EL (cell line): ENCODE measurements at regions not wholly inside any gene's neighbourhood (a gene's known extent, or its start where the extent isn't known, plus 50 kb on each side); places are given as distances from the start of the nearest gene placed in this dataset.
"Not testable (repeated sequence)": the region's sequence is repeated elsewhere in the genome, so short reads cannot be mapped to it uniquely, and the experiment has no call there.

Source experiments
- DNase-seq: peaks from one replicate; pipeline ENCODE4 v3.0.0-alpha.2; 2016

DNA sequence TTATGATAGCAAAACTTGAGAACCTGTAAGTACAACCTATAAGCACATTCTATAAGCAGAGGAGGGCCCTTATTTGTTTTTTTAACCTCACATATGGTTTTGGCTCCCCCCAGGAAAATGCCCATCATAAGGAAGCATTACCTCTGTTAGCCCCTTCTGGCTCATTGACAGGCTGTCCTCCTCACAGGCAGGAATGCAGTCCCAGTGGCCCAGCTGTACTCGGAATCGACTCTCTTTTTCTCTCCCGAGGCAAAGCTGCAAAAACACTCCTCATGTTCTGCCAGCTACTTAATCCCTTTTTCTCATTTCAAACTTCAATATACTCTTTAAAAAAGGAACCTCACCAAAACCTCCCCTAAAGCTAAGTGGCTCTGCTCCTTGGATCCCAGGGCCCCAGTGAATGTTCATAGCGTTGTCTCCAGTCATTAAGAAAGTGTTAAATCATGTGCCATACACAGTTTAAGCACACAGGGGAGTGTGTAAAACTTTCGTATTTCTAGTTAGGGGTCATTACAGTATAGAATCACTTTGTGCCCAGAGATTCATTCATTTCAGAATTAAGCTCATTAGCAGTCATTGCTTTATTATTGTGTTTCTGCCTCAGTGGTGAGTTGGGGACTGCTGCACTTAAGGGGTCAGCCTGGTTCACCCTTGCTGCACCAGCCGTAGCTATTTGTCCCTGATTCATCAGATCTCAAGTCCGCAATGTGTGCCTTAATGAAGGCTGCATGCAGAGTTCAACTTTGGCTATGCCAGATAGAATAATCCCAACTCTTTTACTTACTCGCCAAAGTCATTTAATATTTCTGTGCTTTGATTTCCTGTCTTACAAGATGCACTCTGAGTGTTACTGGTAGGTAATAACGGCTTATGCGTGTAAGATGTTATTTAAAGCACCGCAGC is 57.6 kb downstream of the JRKL start:
- no peak for DNase-seq

DNA sequence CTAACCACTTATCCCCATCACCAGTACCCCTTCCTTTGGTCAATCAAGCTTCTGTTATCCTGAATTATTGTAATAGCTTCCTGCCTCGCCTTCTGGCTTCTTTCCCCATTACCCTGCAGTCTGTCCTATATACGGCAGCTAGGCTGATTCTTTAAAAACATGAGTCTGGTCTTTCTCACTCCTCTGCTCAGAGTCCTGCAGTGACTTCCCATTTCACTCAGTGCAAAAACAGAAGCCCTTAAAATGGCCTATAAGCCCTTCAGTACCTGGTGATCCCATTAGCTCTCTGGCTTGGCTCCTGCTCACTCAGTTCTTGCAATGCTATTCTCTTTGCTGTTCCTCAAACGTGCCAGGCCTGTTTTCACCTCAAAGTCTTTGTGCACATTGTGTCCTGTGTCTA is 58.4 kb downstream of the JRKL start:
- no peak for DNase-seq

DNA sequence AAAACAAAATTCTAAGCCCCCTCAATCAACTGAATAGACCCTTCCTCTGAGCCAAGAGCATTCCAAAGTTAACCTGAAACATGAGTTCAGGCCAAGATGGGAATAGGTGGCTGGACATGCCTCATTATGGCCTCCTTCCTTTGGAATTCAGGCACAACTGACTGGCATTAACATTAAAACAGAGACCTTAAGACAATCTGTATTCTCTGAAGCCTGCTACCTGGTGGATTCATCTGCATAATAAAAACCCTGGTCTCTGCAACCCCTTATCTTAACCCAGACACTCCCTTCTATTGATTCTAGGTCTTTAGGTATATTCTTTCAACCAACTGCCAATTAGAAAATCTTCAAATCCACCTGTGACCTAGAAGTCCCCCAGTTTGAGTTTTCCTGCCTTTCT is 66.3 kb downstream of the JRKL start:
- DNase-seq = no peak

DNA sequence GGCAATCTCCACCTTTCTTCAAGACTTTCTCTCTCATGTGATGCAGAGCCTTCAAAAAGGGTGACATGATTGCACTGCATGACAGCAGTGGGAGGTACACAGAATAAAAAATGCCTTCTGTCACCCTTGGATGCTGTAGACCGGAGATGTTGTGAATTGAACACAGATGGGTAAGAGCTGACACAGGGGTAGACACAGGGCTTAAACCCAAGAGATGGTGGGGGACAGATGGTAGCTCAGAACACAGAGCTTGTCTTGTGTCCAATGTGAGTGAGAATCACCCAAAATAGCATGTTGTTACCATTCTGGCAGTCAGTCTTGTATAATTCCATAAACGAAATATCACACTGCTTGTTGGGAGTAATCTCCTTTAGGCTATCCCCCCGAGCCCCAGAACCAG is 69.9 kb downstream of the JRKL start:
- DNase-seq = no peak

DNA sequence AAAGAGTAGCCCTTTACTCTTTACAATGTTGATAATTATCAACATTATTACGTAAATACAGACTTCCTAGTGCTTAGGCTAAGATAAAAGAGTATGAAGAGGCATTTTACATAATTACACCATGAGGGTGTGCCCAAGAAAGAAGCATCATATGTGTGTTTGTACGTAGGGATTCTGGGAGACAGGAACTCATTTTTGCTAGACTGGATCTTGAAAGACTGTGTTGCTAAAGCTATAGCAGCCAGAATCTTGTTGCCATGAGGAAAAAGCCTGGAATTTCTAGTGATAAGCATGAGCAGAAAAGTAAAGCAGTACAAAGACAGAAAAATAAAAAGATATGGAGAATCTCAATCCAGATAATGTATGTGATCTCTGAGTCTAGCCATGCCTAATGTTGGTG is 72.1 kb downstream of the JRKL start:
- DNase-seq = no peak

DNA sequence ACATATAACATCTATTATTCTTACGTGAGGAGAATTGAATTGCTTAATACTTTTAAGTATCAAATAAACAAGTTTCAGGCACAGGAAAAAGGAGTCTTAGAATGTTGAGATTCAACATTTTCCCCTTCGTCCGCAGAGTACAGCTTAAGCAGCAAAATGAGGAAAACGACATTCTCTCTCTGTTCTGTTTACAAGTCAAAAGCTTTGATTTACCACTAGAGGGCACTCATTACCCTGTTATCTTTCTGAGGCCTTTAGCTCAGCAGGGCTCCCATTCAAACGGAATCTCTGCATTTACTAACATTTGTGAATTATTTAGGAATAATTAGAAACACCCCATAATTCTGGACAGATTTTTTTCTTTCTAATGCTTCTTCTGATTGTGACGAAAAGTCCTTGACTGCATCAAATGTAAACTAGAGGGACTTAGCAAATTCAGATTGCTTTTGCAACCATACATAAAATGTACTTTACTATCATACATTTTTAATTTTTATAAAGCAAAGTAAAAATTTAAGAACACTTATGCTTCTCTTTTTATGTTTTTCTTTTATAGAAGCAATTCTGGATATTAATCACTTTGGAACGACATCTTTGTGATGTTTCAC is 75.0 kb downstream of the JRKL start:
- peak; percentile 65 for DNase-seq

DNA sequence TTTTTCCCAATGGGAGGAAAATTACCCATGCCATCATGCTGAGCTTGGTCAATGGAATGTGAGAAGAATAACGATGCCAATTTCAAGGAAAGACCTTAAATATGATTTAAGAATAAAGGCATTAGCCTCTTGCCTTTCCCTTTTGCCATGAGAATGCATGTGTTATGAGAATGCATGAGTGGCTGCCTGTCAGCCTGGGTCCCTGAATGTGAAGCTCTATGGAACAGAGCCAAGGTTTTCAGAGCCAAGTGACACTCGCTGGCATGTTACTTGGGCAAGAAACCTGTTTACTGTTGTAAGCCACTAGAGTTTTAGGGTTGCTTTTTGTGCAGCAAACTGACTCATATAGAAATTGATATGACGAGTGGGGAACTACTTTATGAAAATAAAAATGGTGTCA is 75.7 kb downstream of the JRKL start:
- DNase-seq = no peak

DNA sequence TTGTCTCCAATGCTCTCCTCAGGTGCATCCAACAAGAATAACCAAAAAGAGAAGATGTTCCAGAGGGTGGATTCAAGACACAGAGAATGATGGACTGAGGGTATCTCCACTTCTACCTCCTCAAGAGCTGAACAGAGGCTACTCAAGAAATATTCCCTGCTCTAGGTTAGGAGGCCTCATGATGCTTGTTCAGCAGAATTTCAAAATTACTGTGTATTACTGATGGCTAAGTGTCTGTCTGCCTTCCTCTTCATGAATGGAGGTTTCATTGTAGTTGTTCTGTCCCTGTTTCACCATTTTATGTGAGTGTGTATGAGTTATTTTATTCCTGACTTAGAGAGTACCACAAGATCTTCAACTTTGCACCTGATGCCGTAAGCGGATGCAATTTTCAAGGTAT is 76.8 kb downstream of the JRKL start:
- DNase-seq = no peak

DNA sequence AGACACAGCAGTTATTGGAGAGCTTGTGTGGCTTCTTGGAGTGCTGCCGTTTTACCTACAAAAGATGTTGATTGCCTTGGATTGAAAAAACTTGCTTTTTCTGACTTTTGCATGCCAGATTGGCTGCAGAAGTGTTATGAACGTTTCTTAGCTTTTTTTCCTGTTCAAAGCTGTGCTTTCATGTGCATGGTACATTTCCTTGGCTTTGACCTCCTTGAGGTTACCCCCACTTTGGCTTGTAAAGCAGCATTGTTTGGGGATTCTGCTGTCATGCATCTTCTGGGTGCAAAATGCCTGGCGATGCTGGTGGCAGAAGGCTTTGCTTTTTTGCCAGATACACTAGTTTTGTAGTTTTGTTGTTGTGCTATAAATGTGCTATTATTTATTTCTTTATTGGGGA is 80.0 kb downstream of the JRKL start:
- no peak for DNase-seq

DNA sequence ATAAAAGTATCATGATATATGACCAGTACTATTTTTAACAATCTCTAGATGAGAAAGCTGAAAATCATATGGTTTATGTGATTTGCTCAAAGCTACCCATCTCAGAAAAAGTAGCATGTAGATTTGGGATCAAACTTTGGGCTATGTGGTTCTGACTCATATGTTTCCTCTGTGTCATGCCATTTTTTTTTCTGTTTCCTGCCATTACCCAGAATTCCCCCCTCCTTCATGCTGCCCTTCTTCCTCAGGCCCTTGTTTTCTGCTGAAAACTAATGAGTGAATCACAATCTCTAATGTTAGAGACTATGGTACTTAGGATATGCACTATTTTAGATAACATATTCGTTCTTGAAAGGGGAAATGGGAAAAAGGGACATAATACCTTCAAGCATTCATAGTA is 80.7 kb downstream of the JRKL start:
- DNase-seq = no peak

DNA sequence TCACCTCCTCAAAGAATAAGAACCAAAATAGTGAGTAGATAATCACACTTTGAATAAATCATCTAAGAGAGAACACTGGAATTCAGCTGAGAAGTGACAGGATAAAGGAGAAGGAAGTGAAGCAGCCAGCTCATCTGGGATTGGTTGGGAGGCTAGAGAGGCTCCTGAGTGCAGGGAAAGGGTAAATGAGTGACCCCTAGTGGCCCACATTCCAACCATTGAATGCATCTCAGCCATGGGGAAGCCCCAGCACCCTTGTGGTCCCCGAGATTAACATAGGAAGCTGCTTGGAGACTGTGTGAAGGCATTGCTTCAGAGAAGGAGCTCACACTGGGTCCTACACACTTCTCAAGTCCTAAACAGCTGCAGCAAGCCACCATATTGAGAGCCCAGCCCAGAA is 82.3 kb downstream of the JRKL start:
- peak; percentile 5 for DNase-seq

DNA sequence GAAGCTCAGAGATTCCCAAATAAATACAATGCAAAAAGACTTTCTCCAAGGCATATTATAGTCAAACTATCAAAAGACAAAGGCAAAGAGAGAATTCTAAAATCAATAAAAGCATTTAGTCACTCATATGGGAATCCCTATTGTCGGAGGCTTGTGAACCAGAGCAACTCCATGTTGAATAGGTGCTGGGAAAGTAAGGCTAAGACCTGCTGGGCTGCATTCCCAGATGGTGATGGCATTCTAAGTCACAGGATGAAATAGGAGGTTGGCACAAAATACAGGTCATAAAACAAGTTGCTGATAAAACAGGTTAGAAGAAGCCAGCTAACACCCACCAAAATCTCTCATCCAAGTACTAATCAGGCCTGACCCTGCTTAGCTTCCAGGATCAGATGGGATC is 84.5 kb downstream of the JRKL start:
- DNase-seq = no peak

DNA sequence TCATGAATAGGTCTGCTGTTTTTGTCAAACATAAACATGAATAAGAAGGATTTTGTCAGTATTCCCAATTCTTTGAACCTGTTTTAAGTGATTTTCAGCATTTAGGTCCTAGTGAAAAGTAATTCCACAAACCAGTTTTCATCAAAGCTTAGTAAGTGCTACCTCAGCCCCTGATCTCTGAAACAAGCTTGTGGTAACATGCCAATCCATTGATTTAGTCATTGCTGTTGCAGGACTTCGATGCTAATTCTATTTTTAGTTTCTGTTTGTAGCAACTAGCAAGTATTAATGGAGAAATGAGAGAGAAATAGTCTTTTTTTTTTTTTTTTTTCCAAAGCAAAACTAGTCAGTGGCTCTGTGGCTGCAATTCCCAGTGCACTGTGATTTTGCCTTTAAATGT is 91.4 kb downstream of the JRKL start:
- DNase-seq = no peak

DNA sequence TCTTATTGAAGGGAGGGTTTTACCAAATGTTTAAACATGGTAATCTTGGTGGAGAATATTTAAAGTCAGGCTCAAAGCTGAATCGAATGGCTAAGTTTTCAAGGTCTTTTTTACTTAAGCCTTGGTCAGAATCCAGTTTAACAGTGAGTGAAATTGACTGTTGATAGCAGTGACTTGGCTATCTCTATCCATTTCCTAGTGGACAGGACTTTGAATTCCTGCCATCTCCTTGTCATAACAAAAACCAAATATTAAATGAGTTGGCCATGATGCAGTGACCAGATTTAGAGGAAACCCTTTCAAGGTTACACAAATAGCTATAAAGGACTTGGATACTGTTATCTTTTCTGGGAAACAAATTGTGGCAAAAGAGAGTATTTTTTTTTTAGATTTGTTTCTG is 92.0 kb downstream of the JRKL start:
- no peak for DNase-seq

DNA sequence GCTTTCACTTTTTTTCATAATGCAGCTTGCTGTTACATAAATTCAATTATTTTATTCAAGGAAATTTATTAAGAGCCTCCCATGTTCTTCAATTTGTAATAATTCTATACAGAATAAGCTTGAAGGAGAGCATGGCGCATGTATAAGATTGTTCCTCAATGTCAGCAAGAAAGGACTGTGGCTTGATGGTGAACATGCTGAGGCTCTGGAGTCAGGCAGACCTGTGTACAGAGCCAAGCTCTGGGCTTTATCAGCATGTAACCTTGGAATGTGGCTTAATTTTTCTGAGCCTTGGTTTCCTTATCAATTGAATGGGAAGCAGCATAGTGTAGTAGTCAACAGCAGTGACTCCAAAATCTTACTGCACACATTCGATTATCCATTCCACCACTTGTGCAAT is 92.4 kb downstream of the JRKL start:
- DNase-seq = no peak

DNA sequence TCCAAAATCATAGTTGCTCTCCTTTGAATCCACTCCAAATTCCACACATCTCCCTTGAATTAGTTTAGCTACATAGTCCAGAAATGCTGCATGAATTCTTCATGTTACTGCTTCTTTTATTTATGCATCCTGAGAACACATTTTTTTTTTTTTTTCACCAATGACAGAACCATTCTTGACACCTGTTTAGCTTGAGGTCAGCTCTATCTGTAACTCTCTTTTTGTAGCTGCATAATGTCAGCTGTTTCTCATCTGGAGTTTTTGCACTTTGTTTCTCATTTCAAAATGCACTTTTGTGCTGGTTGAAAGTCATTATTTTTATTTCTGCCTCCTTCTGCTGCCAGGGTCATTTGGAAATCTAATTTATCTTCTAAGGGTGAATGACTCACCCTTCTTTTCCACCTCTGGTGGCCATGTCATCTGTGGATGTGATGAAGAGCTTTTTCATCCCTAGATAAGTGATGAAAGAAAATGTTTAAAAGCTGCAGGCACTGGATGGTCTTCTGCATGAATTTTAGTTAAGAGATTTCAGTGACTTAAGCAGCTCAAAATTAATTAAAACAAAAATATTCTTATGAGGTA is 93.7 kb downstream of the JRKL start:
- DNase-seq = no peak

DNA sequence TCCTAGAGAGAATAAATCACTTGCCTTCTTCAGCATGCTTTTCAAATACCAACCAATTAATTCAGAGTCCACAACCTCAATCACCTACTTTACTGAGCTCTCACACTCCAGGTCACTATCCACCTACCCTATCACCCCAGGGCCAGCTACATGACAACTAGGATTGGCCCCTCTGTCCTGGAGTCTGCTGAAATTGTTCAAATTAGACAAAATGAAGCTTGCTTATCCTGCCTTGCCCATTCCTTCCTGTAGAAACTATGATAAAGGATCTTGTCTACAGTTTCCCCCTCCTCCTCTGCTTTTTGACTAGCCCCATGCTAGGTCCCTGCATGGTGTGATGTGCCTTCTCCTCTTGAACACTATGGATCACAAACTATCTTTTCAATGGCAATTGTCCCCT is 94.5 kb downstream of the JRKL start:
- DNase-seq = no peak

DNA sequence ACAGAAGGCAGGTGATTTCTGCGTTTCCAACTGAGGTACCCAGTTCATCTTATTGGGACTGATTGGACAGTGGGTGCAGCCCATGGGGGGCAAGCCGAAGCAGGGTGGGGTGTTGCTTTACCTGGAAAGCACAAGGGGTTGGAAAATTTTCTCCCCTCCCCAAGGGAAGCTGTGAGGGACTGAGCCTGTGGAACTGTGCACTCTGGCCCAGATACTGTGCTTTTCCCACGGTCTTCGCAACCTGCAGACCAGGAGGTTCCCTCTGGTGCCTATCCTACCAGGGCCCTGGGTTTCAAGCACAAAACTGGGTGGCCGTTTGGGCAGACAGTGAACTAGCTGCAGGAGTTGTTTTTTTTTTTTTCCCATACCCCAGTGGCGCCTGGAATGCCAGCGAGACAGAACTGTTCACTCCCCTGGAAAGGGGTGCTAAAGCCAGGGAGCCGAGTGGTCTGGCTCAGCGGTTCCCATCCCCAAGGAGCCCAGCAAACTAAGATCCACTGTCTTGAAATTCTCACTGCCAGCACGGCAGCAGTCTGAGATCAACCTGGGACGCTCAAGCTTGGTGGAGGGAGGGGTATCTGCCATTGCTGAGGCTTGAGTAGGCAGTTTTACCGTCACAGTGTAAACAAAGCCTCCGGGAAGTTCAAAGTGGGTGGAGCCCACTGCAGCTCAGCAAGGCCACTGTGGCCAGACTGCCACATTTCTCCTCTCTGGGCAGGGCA is 97.2 kb downstream of the JRKL start:
- DNase-seq = peak; percentile 40

DNA sequence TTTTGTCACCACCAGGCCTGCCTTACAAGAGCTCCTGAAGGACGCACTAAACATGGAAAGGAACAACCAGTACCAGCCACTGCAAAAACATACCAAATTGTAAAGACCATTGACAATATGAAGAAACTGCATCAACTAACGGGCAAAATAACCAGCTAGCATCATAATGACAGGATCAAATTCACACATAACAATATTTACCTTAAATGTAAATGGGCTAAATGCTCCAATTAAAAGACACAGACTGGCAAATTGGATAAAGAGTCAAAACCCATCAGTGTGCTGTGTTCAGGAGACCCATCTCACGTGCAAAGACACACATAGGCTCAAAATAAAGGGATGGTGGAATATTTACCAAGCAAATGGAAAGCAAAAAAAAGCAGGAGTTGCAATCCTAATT is 99.1 kb downstream of the JRKL start:
- DNase-seq = not testable (repeated sequence)

DNA sequence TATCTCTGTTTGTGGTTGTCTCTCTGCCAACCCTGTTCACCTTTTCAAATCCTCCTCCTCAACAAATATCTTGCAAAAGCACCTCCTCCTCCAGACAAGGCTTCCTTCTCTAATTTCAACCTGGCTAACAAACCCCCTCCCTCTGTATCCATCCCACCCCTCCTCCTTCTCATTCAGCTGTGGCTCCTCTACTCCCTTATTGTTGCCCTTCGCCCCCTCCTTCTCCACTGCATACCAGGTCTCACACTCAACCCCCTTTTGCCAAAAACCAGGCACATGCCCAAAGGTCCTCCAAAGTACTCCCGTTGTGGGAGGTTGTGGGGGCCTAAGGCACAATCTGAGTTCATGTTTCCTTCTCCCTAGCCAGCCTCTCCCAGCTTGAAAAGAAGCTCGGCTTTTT is 110.6 kb downstream of the JRKL start:
- no peak for DNase-seq

DNA sequence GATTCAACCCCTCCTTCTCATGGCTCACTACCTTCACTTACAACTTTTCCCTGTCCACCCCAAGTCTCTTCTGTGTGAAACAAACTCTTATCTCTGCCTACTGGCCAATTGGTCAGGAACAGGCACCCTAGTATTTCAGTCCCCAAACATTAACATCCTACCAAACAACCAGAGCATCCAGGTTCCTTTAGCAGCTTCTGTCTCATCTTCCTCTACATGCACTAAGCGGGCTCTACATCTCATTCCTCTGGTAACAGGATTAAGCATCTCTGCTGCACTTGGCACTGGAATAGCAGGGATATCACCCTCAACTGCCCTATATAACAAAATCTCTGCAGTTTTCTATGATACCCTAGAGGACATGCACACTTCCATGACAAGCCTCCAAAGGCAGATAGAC is 116.2 kb downstream of the JRKL start:
- DNase-seq = no peak

DNA sequence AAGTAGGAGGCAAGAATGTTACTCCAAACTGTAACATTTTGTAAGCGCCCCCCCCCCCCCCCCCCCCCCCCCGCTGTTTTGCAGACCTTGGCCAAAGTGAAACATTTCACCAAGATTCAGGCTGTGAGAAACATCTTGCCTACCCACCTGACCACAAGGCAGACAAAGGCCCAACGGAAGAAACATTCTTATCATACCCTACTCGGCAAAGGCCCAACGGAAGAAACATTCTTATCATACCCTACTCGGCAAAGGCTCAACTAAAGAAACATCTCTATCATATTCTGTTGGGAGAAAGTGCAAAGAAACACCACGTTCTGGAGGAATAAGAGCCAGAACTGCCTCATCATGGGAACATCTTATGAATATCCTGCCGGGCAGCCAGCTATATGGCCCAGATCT is 117.1 kb downstream of the JRKL start:
- DNase-seq = no peak

DNA sequence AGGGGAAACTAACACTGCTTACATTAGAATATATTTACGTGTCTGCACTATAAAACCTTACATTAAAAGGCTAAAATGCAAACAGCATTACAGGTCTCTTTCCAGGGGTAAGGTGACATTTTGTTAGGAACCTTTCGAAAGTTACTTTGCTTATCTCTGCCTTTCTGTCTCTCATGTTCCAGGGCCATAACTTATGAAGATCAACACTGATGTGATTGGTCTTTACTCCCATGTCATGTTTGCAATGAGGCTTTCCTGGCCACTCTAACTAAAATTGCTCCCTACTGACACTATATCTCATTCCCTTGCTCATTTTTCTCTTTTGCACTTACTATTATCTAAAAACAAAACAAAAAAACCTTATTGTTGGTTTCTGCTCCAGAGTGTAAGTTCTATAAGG is 119.0 kb downstream of the JRKL start:
- DNase-seq = no peak

DNA sequence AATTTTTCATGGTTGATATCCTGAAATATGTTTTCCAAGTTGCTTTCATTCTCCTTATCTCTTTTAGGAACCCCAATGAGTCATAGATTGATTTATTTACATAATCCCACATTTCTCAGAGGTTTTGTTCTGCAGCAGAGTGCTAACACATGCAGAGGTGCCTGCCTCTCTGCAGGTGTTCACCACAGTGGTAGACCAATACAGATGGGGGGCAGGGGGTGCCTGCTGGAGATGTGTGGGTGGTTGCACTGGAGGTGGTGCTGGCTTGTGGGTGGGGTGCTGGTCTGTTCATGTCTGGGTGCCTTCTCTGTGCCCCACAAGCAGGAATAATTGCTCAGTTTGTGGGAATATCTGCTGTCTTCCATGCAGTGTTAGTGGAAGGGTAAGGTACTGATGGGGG is 131.1 kb downstream of the JRKL start:
- DNase-seq = no peak
